Liver (tissue), 8 donors: ENCODE measurements at regions not wholly inside any gene's neighbourhood (a gene's known extent, or its start where the extent isn't known, plus 50 kb on each side); places are given as distances from the start of the nearest gene placed in this dataset.

ENCODE experiments used
- DNase-seq: peaks from one replicate; pipeline ENCODE4 v3.0.0-alpha.2; 2017; ENCODE audit warnings: low spot score
- H3K27ac ChIP-seq, 2 donors: one replicate each; pipeline ENCODE4 v1.7.0; 2013; ENCODE audit warnings: inconsistent platforms in 2 of 2, low read length in 2 of 2, control low read depth in 1 of 2, low read depth in 1 of 2, mild to moderate bottlenecking in 1 of 2
- H3K27me3 ChIP-seq, 4 donors: one replicate each; pipeline versions ENCODE4 v1.6.1 to v1.7.0; 2013; ENCODE audit warnings: low read length in 3 of 4, inconsistent platforms in 1 of 4, mild to moderate bottlenecking in 1 of 4, moderate library complexity in 1 of 4; ENCODE audit not compliant: control insufficient read depth in 4 of 4, insufficient read depth in 4 of 4
- H3K36me3 ChIP-seq, 4 donors: one replicate each; pipeline versions ENCODE4 v1.6.1 to v1.7.0; 2013; ENCODE audit warnings: low read length in 3 of 4, mild to moderate bottlenecking in 3 of 4, low read depth in 1 of 4, moderate library complexity in 1 of 4; ENCODE audit not compliant: control insufficient read depth in 4 of 4, insufficient read depth in 3 of 4
- H3K4me1 ChIP-seq, 4 donors: one replicate each; pipeline versions ENCODE4 v1.6.1 to v1.7.0; 2013; ENCODE audit warnings: low read length in 3 of 4, mild to moderate bottlenecking in 3 of 4, moderate library complexity in 1 of 4; ENCODE audit not compliant: control insufficient read depth in 4 of 4, insufficient read depth in 4 of 4
- H3K4me3 ChIP-seq, 3 donors: one replicate each; pipeline versions ENCODE4 v1.6.1 to v1.7.0; 2013; ENCODE audit warnings: low read length in 3 of 3, control low read depth in 1 of 3, low read depth in 1 of 3, mild to moderate bottlenecking in 1 of 3
- H3K9ac ChIP-seq, 2 donors: one replicate each; pipeline ENCODE4 v1.7.0; 2013; ENCODE audit warnings: low read length in 2 of 2, mild to moderate bottlenecking in 2 of 2, moderate library complexity in 2 of 2, control low read depth in 1 of 2, low read depth in 1 of 2
- H3K9me3 ChIP-seq, 4 donors: one replicate each; pipeline versions ENCODE4 v1.6.1 to v1.7.0; 2013; ENCODE audit warnings: low read length in 3 of 4; ENCODE audit not compliant: control insufficient read depth in 4 of 4
- CTCF ChIP-seq: fragments of 150-350 bp; IDR thresholded peaks from 2 replicates; pipeline ENCODE4 v1.5.1; 2017; ENCODE audit warnings: improper control_type of control experiment, low read depth, low read length; ENCODE audit not compliant: missing input control
- EGR1 ChIP-seq, 2 donors: IDR thresholded peaks; 2 replicates each; pipeline ENCODE4 v1.6.1; 2016 to 2018; ENCODE audit warnings: antibody characterized with exemption in 2 of 2, low read depth in 2 of 2
- FOXA1 ChIP-seq: IDR thresholded peaks from 2 replicates; pipeline ENCODE4 v1.6.1; 2016; ENCODE audit warnings: antibody characterized with exemption
- FOXA2 ChIP-seq: IDR thresholded peaks from 2 replicates; pipeline ENCODE4 v1.6.1; 2016; ENCODE audit warnings: antibody characterized with exemption
- GABPA ChIP-seq, 2 donors: IDR thresholded peaks in 1 of 2; conservative IDR thresholded peaks in 1 of 2; 2 replicates each; pipeline ENCODE4 v1.6.1; 2016; ENCODE audit warnings: antibody characterized with exemption in 2 of 2, mild to moderate bottlenecking in 1 of 2, moderate library complexity in 1 of 2
- HNF4A ChIP-seq, 2 donors: conservative IDR thresholded peaks; 2 replicates each; pipeline ENCODE4 v1.6.1; 2016; ENCODE audit warnings: antibody characterized with exemption in 2 of 2, mild to moderate bottlenecking in 2 of 2
- JUND ChIP-seq, 2 donors: IDR thresholded peaks; 2 replicates each; pipeline ENCODE4 v1.6.1; 2016; ENCODE audit warnings: antibody characterized with exemption in 2 of 2
- MAX ChIP-seq: IDR thresholded peaks from 2 replicates; pipeline ENCODE4 v1.6.1; 2016; ENCODE audit warnings: antibody characterized with exemption
- NR2F2 ChIP-seq: IDR thresholded peaks from 2 replicates; pipeline ENCODE4 v1.6.1; 2016; ENCODE audit warnings: antibody characterized with exemption
- RAD21 ChIP-seq, 2 donors: IDR thresholded peaks; 2 replicates each; pipeline ENCODE4 v1.6.1; 2016; ENCODE audit warnings: antibody characterized with exemption in 2 of 2, mild to moderate bottlenecking in 2 of 2
- RXRA ChIP-seq, 2 donors: IDR thresholded peaks; 2 replicates each; pipeline ENCODE4 v1.6.1; 2017 to 2018; ENCODE audit warnings: antibody characterized with exemption in 2 of 2, mild to moderate bottlenecking in 1 of 2
- SP1 ChIP-seq: IDR thresholded peaks from 2 replicates; pipeline ENCODE4 v1.6.1; 2018; ENCODE audit warnings: antibody characterized with exemption, mild to moderate bottlenecking
- YY1 ChIP-seq: IDR thresholded peaks from 2 replicates; pipeline ENCODE4 v1.6.1; 2016; ENCODE audit warnings: antibody characterized with exemption, mild to moderate bottlenecking
- ZBTB33 ChIP-seq: IDR thresholded peaks from 2 replicates; pipeline ENCODE4 v1.6.1; 2016; ENCODE audit warnings: antibody characterized with exemption
- WGBS: extraction: QIAGEN DNeasy Blood & Tissue Kit; methylation state at CpG from one replicate; pipeline ENCODE4 v1.1.7; 2013; 5-methylcytosine and 5-hydroxymethylcytosine counted together
- donor health status: healthy.
- donor health status: healthy.
- donor health status: healthy.
- donor health status: healthy.
- donor health status: healthy.

GRCh38 chr9:30299126-30299780, 2085.2 kb upstream of the ACO1 start (continued):
- no peak for TF ChIP-seq CTCF
- TF ChIP-seq RXRA (IDR thresholded peaks at IDR 0.05), result no peak
- no peak for TF ChIP-seq NR2F2
- TF ChIP-seq EGR1 (IDR thresholded peaks at IDR 0.05; ENCODE audit: low read depth in 2 of 2), result no peak
- TF ChIP-seq FOXA2, result no peak

- no peak overlapping the region for H3K27ac ChIP-seq
- H3K36me3 ChIP-seq, result no peaks in the 10 kb centered on the region
- H3K4me1 ChIP-seq, result no peaks in the 10 kb centered on the region
- H3K9ac ChIP-seq, result no peak overlapping the region
- TF ChIP-seq FOXA2 (no peak), YY1 (no peak), RAD21 (IDR thresholded peaks at IDR 0.05) (no peak), MAX (no peak), FOXA1 (no peak)
- no peak overlapping the region for H3K4me3 ChIP-seq
- H3K27me3 ChIP-seq, result no peaks in the 10 kb centered on the region
- DNase-seq, result no peak
- WGBS, result 42% methylated on average over 5 of the region's 5 CpGs
- H3K9me3 ChIP-seq, result no peaks in the 10 kb centered on the region
These were observed 2083.0 kb upstream of the ACO1 start for GRCh38 chr9:30301271-30301963.

- no peak overlapping the region for H3K4me3 ChIP-seq
- H3K27ac ChIP-seq, result no peak overlapping the region
- no peak for TF ChIP-seq EGR1 (IDR thresholded peaks at IDR 0.05; ENCODE audit: low read depth in 2 of 2)
- H3K4me1 ChIP-seq, result no peaks in the 10 kb centered on the region
- no peak for DNase-seq
- H3K36me3 ChIP-seq, result no peaks in the 10 kb centered on the region
- no peaks in the 10 kb centered on the region for H3K9me3 ChIP-seq
- WGBS, result 79% methylated on average over 2 of the region's 2 CpGs
- H3K9ac ChIP-seq, result no peak overlapping the region
- no peaks in the 10 kb centered on the region for H3K27me3 ChIP-seq
These were observed 2073.7 kb upstream of the ACO1 start for GRCh38 chr9:30310711-30311110.

GRCh38 chr9:30329431-30329830, 2055.0 kb upstream of the ACO1 start:
- peaks cover 0 to 5% (median 0%) of the 10 kb centered on the region in 4 donors for H3K27me3 ChIP-seq
- WGBS, result 56% methylated on average over 4 of the region's 4 CpGs

More at GRCh38 chr9:30329431-30329830, 2055.0 kb upstream of the ACO1 start:
- H3K9me3 ChIP-seq, result no peaks in the 10 kb centered on the region
- no peak overlapping the region for H3K4me3 ChIP-seq
- TF ChIP-seq FOXA2, result no peak
- no peak for TF ChIP-seq JUND (IDR thresholded peaks at IDR 0.05)
- TF ChIP-seq NR2F2, result no peak
- no peak for TF ChIP-seq GABPA (IDR thresholded peaks at IDR 0.05 in 1 of 2, conservative IDR thresholded peaks at IDR 0.05 in 1 of 2)
- no peak for TF ChIP-seq MAX
- TF ChIP-seq EGR1 (IDR thresholded peaks at IDR 0.05; ENCODE audit: low read depth in 2 of 2), result no peak
- no peak for TF ChIP-seq RAD21 (IDR thresholded peaks at IDR 0.05)
- no peak for TF ChIP-seq SP1
- no peak for TF ChIP-seq ZBTB33
- TF ChIP-seq YY1, result no peak
- no peak for TF ChIP-seq HNF4A (conservative IDR thresholded peaks at IDR 0.05)
- no peak for TF ChIP-seq RXRA (IDR thresholded peaks at IDR 0.05)
- H3K9ac ChIP-seq, result no peak overlapping the region
- H3K36me3 ChIP-seq, result no peaks in the 10 kb centered on the region
- no peak for DNase-seq
- H3K4me1 ChIP-seq, result no peaks in the 10 kb centered on the region
- H3K27ac ChIP-seq, result no peak overlapping the region
